HG02938 (cell line): ENCODE measurements at regions not wholly inside any gene's neighbourhood (a gene's known extent, or its start where the extent isn't known, plus 50 kb on each side); places are given as distances from the start of the nearest gene placed in this dataset.
"Not testable (repeated sequence)": the region's sequence is repeated elsewhere in the genome, so short reads cannot be mapped to it uniquely, and the experiment has no call there.

Experiments
- ATAC-seq: cut with Tn5 transposase; IDR thresholded peaks from one replicate; pipeline ENCODE4 v1.9.1; 2021; ENCODE audit warnings: mild to moderate bottlenecking, moderate library complexity; ENCODE audit not compliant: unreplicated experiment

GRCh38 chr19:37303591-37304171 lies 67.2 kb upstream of the ZNF527 start:
- no peak for ATAC-seq

GRCh38 chr19:37304190-37304883 lies 66.6 kb upstream of the ZNF527 start:
- ATAC-seq: no peak

GRCh38 chr19:37304884-37305255 lies 66.0 kb upstream of the ZNF527 start:
- ATAC-seq: no peak

- no peak for ATAC-seq
These were observed 64.4 kb upstream of the ZNF527 start for GRCh38 chr19:37306383-37306963.

GRCh38 chr19:37309834-37310575 lies 60.9 kb upstream of the ZNF527 start:
- no peak for ATAC-seq

- ATAC-seq: not testable (repeated sequence)
These were observed 58.2 kb upstream of the ZNF527 start for GRCh38 chr19:37312531-37313334.

GRCh38 chr19:37313335-37313627 lies 57.6 kb upstream of the ZNF527 start:
- ATAC-seq: no peak

GRCh38 chr19:37317403-37318209 lies 53.3 kb upstream of the ZNF527 start:
- peak; percentile 97 for ATAC-seq

- ATAC-seq: not testable (repeated sequence)
These were observed 49.9 kb upstream of the ZNF527 start for GRCh38 chr19:37320988-37321387.
